Stimulated activated memory B cell treated with anti-CD40 and anti-IgM and Interleukin-4, amounts not matched to agents 10 μg/mL and 1 μg/mL and 100 μg/mL, for 72 hours (primary cell): ENCODE measurements at regions not wholly inside any gene's neighbourhood (a gene's known extent, or its start where the extent isn't known, plus 50 kb on each side); places are given as distances from the start of the nearest gene placed in this dataset.

ENCODE experiments used
- ATAC-seq: fragments of 150-1000 bp; cut with Tn5 transposase; 2 replicates; pipeline ENCODE4 v1.10.0; 2021
- H3K27ac Mint-ChIP-seq: one replicate; pipeline ENCODE4 v1.8.0; 2022; ENCODE audit warnings: mild to moderate bottlenecking, mixed read lengths
- H3K27me3 Mint-ChIP-seq: one replicate; pipeline ENCODE4 v1.8.0; 2022; ENCODE audit warnings: mixed read lengths
- H3K36me3 Mint-ChIP-seq: one replicate; pipeline ENCODE4 v1.8.0; 2022; ENCODE audit warnings: mixed read lengths
- H3K4me1 Mint-ChIP-seq: one replicate; pipeline ENCODE4 v1.8.0; 2022; ENCODE audit warnings: mixed read lengths
- H3K4me3 Mint-ChIP-seq: one replicate; pipeline ENCODE4 v1.8.0; 2022; ENCODE audit warnings: mild to moderate bottlenecking, moderate library complexity, mixed read lengths
- H3K9me3 Mint-ChIP-seq: one replicate; pipeline ENCODE4 v1.8.0; 2022; ENCODE audit warnings: mixed read lengths

GRCh38 chr5:17378346-17378997 is 119.6 kb upstream of the TAF11L2 start:
- Mint-ChIP-seq H3K27ac (no peak overlapping the region), H3K27me3 (no peaks in the 10 kb centered on the region), H3K36me3 (no peaks in the 10 kb centered on the region), H3K9me3 (no peaks in the 10 kb centered on the region), H3K4me3 (no peak overlapping the region), H3K4me1 (peaks cover 10% of the 10 kb centered on the region)
- ATAC-seq: no peak

DNA sequence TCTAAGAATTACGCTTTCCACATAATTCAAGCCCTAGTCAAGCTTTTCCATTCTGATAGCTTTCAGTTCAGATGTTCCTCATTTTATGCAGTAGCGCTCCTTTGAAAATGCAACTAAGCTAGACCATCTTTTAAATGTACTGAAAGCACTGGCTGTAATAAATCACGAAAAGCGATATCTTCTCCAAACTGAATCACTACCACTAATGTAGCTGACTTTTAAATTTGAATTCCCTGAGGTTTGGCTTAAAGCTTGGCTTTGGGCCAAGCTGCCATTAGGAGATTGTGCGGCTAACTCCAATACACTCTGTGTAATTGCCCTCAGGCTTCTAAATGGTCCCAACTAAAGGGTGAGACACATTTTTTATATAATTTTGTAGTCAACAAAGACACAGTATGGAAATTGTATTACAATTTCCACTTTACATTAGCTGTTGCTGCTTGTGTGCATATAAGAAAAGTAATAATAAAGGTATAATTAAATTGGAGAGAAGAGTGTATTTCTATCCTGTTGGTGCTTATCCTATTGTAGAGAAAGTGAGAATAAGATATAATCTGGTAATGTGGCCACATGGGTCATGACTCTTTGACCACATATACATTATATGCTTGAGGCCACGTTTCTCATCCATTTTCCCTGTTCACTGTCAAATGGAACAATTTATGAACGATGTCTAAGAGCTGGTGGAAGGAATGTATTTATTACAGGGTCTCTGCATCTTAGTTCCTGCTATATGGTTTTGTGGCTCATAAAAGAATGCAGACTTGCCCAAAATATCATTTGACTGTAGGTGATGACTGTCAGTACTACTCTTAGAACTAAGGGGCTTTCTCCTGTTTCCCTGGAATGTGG is 118.7 kb upstream of the TAF11L2 start:
- Mint-ChIP-seq H3K4me1 (peaks cover 8% of the 10 kb centered on the region), H3K27me3 (no peaks in the 10 kb centered on the region), H3K4me3 (no peak overlapping the region), H3K36me3 (no peaks in the 10 kb centered on the region), H3K27ac (no peak overlapping the region), H3K9me3 (no peaks in the 10 kb centered on the region)
- ATAC-seq: no peak

- H3K4me1 Mint-ChIP-seq: peaks cover 8% of the 10 kb centered on the region
- no peak overlapping the region for H3K4me3 Mint-ChIP-seq
- H3K27me3 Mint-ChIP-seq: no peaks in the 10 kb centered on the region
- no peaks in the 10 kb centered on the region for H3K36me3 Mint-ChIP-seq
- H3K27ac Mint-ChIP-seq: no peak overlapping the region
- H3K9me3 Mint-ChIP-seq: no peaks in the 10 kb centered on the region
- peak; percentile 57 for ATAC-seq
Observed at GRCh38 chr5:17381932-17382331, 116.1 kb upstream of the TAF11L2 start.

DNA sequence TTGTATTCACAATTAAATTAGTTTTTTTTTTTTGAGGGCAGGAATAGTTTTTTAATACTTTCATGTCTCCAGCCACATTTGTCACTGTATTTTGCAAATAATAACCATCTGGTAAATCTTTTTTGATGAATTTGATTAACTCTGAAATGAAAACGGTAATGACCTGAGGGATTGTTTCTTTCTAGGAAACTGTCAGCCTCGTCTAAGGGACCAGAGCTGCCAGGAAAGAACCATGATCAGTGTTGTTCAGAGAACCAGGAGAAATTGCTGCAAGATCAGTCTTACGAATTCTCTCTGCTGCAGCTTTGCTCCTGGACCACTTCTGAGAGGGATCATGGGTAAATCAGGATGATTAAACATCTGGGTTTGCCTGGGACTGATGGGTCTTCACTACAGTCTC is 114.5 kb upstream of the TAF11L2 start:
- no peak overlapping the region for H3K27ac Mint-ChIP-seq
- peaks cover 8% of the 10 kb centered on the region for H3K4me1 Mint-ChIP-seq
- H3K36me3 Mint-ChIP-seq: no peaks in the 10 kb centered on the region
- no peak for ATAC-seq
- H3K9me3 Mint-ChIP-seq: no peaks in the 10 kb centered on the region
- H3K27me3 Mint-ChIP-seq: no peaks in the 10 kb centered on the region
- no peak overlapping the region for H3K4me3 Mint-ChIP-seq

- no peaks in the 10 kb centered on the region for H3K9me3 Mint-ChIP-seq
- no peaks in the 10 kb centered on the region for H3K36me3 Mint-ChIP-seq
- no peak overlapping the region for H3K27ac Mint-ChIP-seq
- no peak for ATAC-seq
- no peaks in the 10 kb centered on the region for H3K27me3 Mint-ChIP-seq
- H3K4me3 Mint-ChIP-seq: no peak overlapping the region
- H3K4me1 Mint-ChIP-seq: peaks cover 8% of the 10 kb centered on the region
Observed at GRCh38 chr5:17384181-17384580, 113.8 kb upstream of the TAF11L2 start.

DNA sequence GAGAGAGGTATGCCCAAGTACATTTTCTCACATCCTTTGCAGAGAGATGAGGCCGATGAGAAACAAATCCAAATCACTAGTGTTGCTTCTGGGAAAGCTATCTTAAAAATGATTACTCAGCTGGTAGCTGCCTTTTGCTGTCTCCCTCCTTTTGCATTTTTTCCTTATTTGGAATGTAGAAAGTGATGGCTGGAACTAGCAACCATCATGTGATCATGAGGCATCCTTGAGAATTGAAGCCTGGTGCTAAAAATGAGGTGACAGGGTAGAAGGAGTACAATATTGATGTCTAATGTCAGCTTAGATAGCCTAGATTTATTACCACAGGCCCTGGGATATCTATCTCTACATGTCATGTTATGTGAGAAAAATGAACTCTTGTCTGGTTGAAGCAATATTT is 109.3 kb upstream of the TAF11L2 start:
- no peak for ATAC-seq
- H3K4me3 Mint-ChIP-seq: no peak overlapping the region
- no peaks in the 10 kb centered on the region for H3K27me3 Mint-ChIP-seq
- H3K4me1 Mint-ChIP-seq: no peaks in the 10 kb centered on the region
- no peaks in the 10 kb centered on the region for H3K9me3 Mint-ChIP-seq
- H3K27ac Mint-ChIP-seq: no peak overlapping the region
- H3K36me3 Mint-ChIP-seq: no peaks in the 10 kb centered on the region

DNA sequence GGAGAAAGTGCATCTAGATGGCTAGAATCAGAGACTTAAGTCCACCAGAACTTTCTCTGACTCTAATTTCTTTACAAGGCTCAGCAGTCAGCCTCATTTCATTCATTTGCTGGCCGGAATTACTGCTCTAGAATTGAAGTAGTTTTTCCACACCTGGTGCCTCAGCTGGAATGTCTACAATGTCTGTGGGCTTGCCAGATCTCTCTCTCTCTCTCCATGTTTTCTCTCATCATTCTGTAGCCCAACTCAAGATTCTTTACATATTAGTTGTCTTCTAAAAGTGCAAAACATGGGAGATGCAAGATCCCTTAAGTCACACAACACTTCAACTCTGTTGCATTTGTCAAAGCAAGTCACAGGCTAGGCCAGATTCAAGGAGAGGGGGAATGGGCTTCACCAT is 103.9 kb upstream of the TAF11L2 start:
- Mint-ChIP-seq H3K4me3 (no peak overlapping the region), H3K36me3 (no peaks in the 10 kb centered on the region), H3K27ac (no peak overlapping the region), H3K4me1 (peaks cover 22% of the 10 kb centered on the region), H3K9me3 (peaks cover 6% of the 10 kb centered on the region), H3K27me3 (no peaks in the 10 kb centered on the region)
- no peak for ATAC-seq

GRCh38 chr5:17395106-17395880 is 102.7 kb upstream of the TAF11L2 start:
- Mint-ChIP-seq H3K9me3 (peaks cover 6% of the 10 kb centered on the region), H3K4me1 (peaks cover 31% of the 10 kb centered on the region), H3K36me3 (no peaks in the 10 kb centered on the region), H3K27me3 (no peaks in the 10 kb centered on the region), H3K27ac (no peak overlapping the region), H3K4me3 (no peak overlapping the region)
- no peak for ATAC-seq

- H3K4me1 Mint-ChIP-seq: peaks cover 38% of the 10 kb centered on the region
- H3K4me3 Mint-ChIP-seq: no peak overlapping the region
- H3K36me3 Mint-ChIP-seq: no peaks in the 10 kb centered on the region
- H3K9me3 Mint-ChIP-seq: peaks cover 6% of the 10 kb centered on the region
- no peak for ATAC-seq
- no peaks in the 10 kb centered on the region for H3K27me3 Mint-ChIP-seq
- no peak overlapping the region for H3K27ac Mint-ChIP-seq
Observed at GRCh38 chr5:17396247-17396646, 101.8 kb upstream of the TAF11L2 start.

DNA sequence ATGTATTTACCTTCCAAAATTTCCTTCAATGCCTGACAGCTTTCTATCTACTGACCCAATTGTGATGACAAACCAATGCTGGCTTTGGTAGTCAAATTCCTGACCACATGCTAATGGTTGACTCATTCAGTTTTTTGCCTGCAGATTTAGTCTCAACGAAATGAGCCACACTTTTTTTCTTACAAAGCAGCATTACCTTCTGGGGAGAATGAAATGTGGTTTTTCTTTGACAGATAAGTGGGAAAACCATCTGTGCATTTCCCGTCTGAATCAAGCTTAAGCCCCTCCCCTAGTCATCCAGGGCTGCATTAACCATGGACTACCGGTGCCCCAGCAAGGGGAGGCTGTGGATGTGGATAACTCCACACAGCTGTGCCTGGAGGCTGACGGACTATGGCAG is 99.6 kb upstream of the TAF11L2 start:
- peaks cover 6% of the 10 kb centered on the region for H3K9me3 Mint-ChIP-seq
- peak; percentile 31 for ATAC-seq
- H3K27ac Mint-ChIP-seq: no peak overlapping the region
- H3K36me3 Mint-ChIP-seq: no peaks in the 10 kb centered on the region
- H3K4me1 Mint-ChIP-seq: peaks cover 38% of the 10 kb centered on the region
- no peaks in the 10 kb centered on the region for H3K27me3 Mint-ChIP-seq
- no peak overlapping the region for H3K4me3 Mint-ChIP-seq

GRCh38 chr5:17398866-17399835 is 98.9 kb upstream of the TAF11L2 start:
- Mint-ChIP-seq H3K4me3 (no peak overlapping the region), H3K36me3 (no peaks in the 10 kb centered on the region), H3K27ac (peak overlapping the region; percentile 77), H3K27me3 (no peaks in the 10 kb centered on the region), H3K9me3 (peaks cover 4% of the 10 kb centered on the region), H3K4me1 (peaks cover 38% of the 10 kb centered on the region)
- ATAC-seq: no peak

GRCh38 chr5:17399931-17400330 is 98.1 kb upstream of the TAF11L2 start:
- H3K4me1 Mint-ChIP-seq: peaks cover 38% of the 10 kb centered on the region
- H3K4me3 Mint-ChIP-seq: no peak overlapping the region
- H3K9me3 Mint-ChIP-seq: peaks cover 2% of the 10 kb centered on the region
- ATAC-seq: no peak
- H3K27me3 Mint-ChIP-seq: no peaks in the 10 kb centered on the region
- H3K36me3 Mint-ChIP-seq: no peaks in the 10 kb centered on the region
- peak overlapping the region; percentile 77 for H3K27ac Mint-ChIP-seq

DNA sequence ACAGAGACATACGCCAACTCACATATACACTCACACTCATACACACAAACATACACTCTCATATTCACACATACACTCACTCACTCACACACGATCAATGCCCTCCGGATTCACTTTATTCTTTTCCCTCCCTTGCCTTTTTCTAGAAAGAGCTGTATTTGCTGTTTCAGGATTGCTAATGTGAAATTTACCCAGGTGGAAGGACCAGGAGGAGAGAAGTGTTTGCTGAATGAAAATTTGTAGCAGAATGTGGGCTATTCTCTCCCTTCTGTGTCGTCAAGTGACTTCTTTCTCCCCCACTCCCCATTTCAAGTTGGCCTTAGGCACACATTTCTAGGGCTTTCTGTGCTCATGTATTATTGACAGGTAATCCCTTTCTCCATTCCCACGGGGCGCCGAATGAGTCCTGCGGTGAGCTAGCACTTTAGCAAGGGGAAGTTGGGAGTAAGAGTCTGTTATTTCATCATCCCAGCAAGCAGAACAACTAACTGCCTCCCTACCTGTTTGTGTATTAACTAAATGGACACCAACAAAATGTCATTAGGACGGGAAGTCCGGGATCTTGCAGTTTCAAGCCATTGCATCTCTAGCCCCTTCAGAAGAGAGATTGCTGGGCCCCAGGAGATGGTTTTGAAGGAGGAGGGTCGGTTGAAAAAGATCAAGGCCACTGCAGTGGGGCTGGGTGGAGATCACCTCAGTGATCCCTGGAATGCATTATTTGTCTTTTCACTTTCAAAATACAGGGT is 97.1 kb upstream of the TAF11L2 start:
- H3K4me3 Mint-ChIP-seq: no peak overlapping the region
- H3K4me1 Mint-ChIP-seq: peaks cover 37% of the 10 kb centered on the region
- H3K36me3 Mint-ChIP-seq: no peaks in the 10 kb centered on the region
- no peaks in the 10 kb centered on the region for H3K27me3 Mint-ChIP-seq
- ATAC-seq: no peak
- no peak overlapping the region for H3K27ac Mint-ChIP-seq
- peaks cover 2% of the 10 kb centered on the region for H3K9me3 Mint-ChIP-seq
